ENCODE measurements at regions not wholly inside any gene's neighbourhood (a gene's known extent, or its start where the extent isn't known, plus 50 kb on each side); places are given as distances from the start of the nearest gene placed in this dataset.

GRCh38 chr2:142545036-142545435 lies 332.4 kb upstream of the KYNU start:
- Histone ChIP-seq H3K27me3 (no peaks in the 10 kb centered on the region), H3K36me3 (no peaks in the 10 kb centered on the region), H3K27ac (no peak overlapping the region), H3K9me3 (peaks cover 0 to 10% (median 0%) of the 10 kb centered on the region in 3 donors), H3K4me1 (no peaks in the 10 kb centered on the region), H3K4me3 (no peak overlapping the region)
- no peak for TF ChIP-seq POLR2AphosphoS5 (IDR thresholded peaks at IDR 0.05)
- TF ChIP-seq CTCF (IDR thresholded peaks at IDR 0.05), result no peak
- no peak for TF ChIP-seq EP300 (IDR thresholded peaks at IDR 0.05)
- TF ChIP-seq POLR2A (IDR thresholded peaks at IDR 0.05), result no peak
- WGBS, 2 donors (ENCODE audit: low coverage in 1 of 2), result 6 to 44% methylated on average over 3 of the region's 3 CpGs
- ATAC-seq, result no peak

DNA sequence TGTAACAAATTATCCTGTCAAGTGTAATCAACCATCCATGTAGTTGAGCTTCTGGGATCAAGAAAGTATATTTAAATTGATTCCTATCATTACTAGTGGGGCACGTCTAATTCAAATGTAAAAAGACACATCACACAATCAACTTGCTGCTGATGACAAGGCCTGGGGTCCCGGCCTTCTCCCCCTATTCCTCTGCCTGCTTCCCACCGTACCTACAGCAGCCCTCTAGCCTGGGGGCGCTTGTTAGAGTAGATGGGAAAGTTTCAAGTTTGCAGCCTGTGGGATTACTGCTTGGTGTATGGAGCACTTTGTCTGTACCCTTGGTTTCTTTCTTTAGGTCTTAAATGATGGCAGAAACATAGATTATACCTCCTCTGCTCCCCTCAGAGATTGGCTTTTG lies 333.3 kb upstream of the KYNU start:
- no peaks in the 10 kb centered on the region for H3K36me3 ChIP-seq
- H3K9me3 ChIP-seq, result peaks cover 0 to 7% (median 0%) of the 10 kb centered on the region in 3 donors
- H3K4me1 ChIP-seq, result no peaks in the 10 kb centered on the region
- no peak overlapping the region for H3K4me3 ChIP-seq
- H3K27ac ChIP-seq, result no peak overlapping the region
- no peaks in the 10 kb centered on the region for H3K27me3 ChIP-seq
- WGBS, 2 donors (ENCODE audit: low coverage in 1 of 2), result 51 to 55% methylated on average over 2 to 4 of the region's 4 CpGs
- TF ChIP-seq POLR2A (IDR thresholded peaks at IDR 0.05) (no peak), EP300 (IDR thresholded peaks at IDR 0.05) (no peak), POLR2AphosphoS5 (IDR thresholded peaks at IDR 0.05) (no peak), CTCF (IDR thresholded peaks at IDR 0.05) (no peak)
- no peak for ATAC-seq

DNA sequence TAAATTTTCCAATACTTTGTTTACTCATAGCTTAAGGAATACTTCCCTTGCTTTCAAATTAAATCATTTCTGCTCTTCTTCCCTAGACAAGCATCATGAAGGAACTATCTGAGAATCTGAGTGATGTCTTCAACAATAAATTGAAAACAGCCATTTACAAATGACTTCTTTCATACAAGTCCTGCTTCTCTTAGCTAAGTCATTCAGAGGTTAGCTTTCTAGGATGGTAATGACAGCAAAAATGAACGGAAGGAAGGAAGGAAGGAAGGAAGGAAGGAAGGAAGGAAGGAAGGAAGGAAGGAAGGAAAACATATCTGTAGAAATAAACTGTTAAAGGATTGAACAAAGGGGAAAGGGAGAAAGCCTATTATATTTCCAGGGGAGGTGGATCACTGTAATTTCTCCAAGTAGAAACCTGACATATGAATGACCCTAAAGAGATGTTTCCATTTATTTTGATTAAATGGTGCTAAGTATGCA lies 335.0 kb upstream of the KYNU start:
- TF ChIP-seq POLR2A (IDR thresholded peaks at IDR 0.05) (no peak), POLR2AphosphoS5 (IDR thresholded peaks at IDR 0.05) (no peak), CTCF (IDR thresholded peaks at IDR 0.05) (no peak), EP300 (IDR thresholded peaks at IDR 0.05) (no peak)
- H3K9me3 ChIP-seq, result peaks cover 0 to 7% (median 0%) of the 10 kb centered on the region in 3 donors
- H3K4me1 ChIP-seq, result no peaks in the 10 kb centered on the region
- H3K27me3 ChIP-seq, result no peaks in the 10 kb centered on the region
- ATAC-seq, result no peak
- H3K4me3 ChIP-seq, result no peak overlapping the region
- WGBS, 2 donors (ENCODE audit: low coverage in 1 of 2), result 18% methylated on average over 1 of the region's 1 CpG; no CpG with 5 or more reads in 1 of the 2 donors
- no peak overlapping the region for H3K27ac ChIP-seq
- H3K36me3 ChIP-seq, result no peaks in the 10 kb centered on the region

- Histone ChIP-seq H3K27me3 (no peaks in the 10 kb centered on the region), H3K4me3 (no peak overlapping the region), H3K4me1 (no peaks in the 10 kb centered on the region), H3K9me3 (no peaks in the 10 kb centered on the region), H3K36me3 (no peaks in the 10 kb centered on the region), H3K27ac (no peak overlapping the region)
- TF ChIP-seq EP300 (IDR thresholded peaks at IDR 0.05) (no peak), POLR2AphosphoS5 (IDR thresholded peaks at IDR 0.05) (no peak), POLR2A (IDR thresholded peaks at IDR 0.05) (no peak), CTCF (IDR thresholded peaks at IDR 0.05) (no peak)
- no peak for ATAC-seq
- 80 to 95% methylated on average over 1 to 4 of the region's 6 CpGs for WGBS, 2 donors (ENCODE audit: low coverage in 1 of 2)
Observed at GRCh38 chr2:142536966-142537365, 340.5 kb upstream of the KYNU start.

GRCh38 chr2:142536492-142536891 lies 341.0 kb upstream of the KYNU start:
- 70 to 79% methylated on average over 6 of the region's 6 CpGs for WGBS, 2 donors (ENCODE audit: low coverage in 1 of 2)
- TF ChIP-seq EP300 (IDR thresholded peaks at IDR 0.05), result no peak
- no peak for TF ChIP-seq POLR2AphosphoS5 (IDR thresholded peaks at IDR 0.05)
- TF ChIP-seq POLR2A (IDR thresholded peaks at IDR 0.05), result no peak
- no peak for TF ChIP-seq CTCF (IDR thresholded peaks at IDR 0.05)
- H3K4me3 ChIP-seq, result no peak overlapping the region
- no peaks in the 10 kb centered on the region for H3K27me3 ChIP-seq
- H3K36me3 ChIP-seq, result no peaks in the 10 kb centered on the region
- no peaks in the 10 kb centered on the region for H3K4me1 ChIP-seq
- no peaks in the 10 kb centered on the region for H3K9me3 ChIP-seq
- ATAC-seq, result no peak
- H3K27ac ChIP-seq, result no peak overlapping the region
